CD4-positive, alpha-beta T cell treated with Interleukin-1 beta for 1 hour (primary cell): ENCODE measurements at regions not wholly inside any gene's neighbourhood (a gene's known extent, or its start where the extent isn't known, plus 50 kb on each side); places are given as distances from the start of the nearest gene placed in this dataset.

ENCODE experiments used
- DNase-seq, 2 donors: peaks; one replicate each; pipeline ENCODE4 v3.0.0-alpha.2; 2020 to 2022

DNA sequence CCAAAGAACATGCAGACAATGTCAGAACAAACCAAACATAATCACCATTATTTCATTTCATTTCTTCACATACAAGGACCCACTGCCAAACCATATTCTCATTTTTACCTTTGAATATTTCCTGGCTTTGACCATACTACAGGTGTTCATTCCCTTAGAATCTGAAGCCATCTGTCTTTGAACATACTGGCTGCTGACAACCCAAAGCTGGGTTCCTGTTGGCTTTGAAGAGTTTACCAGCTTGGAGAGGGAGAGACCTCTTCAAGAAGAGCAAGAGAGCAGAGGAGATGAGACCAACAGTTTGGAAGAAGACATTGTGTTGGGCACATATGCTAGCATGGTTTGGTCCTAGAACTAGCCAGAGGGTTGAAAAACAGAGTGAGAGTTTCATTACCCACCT, 145.6 kb upstream of the KCNIP4 start:
- no peak for DNase-seq

DNA sequence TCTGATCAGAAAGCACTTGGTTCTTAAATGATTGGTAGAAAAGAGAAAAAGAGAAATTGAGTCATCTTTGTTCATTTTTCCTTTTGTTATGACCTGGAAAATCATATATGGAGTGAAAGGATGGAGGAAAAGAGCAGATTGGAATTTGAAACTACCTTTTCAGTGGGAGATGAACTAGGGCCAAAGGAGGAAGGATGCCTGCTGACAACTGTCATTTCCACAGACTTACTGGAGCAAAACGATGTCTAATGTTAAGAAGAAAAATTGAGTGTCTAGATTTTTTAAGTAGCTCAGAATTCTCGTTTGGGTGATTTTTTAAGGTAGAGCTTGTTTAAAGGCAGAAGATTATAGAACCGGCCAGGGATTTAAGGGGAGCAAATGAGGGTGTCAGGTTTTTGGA, 144.6 kb upstream of the KCNIP4 start:
- DNase-seq: no peak

- no peak for DNase-seq
Measured at GRCh38 chr4:22091906-22092305, 143.3 kb upstream of the KCNIP4 start.

GRCh38 chr4:22091352-22091717, 142.8 kb upstream of the KCNIP4 start:
- no peak for DNase-seq

- no peak for DNase-seq
Measured at GRCh38 chr4:22090661-22091351, 142.2 kb upstream of the KCNIP4 start.

DNA sequence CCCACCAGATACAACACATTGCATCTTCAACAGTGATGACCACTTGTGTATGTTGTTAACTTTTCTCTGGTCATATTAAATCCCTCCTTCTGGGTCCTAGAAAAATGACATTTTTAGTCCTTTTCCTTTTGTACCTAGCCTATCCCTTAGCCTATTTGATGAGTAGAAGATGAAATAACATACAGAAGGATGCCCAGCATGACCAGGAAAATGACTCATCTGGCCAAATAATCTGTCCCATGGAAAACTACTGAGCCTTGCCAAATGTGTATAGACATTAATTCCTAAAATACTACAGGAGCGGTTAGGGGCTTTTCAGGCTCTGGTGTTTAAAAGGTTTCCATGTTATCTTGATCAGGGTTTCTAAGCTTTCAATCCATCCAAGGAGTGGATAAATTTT, 129.0 kb upstream of the KCNIP4 start:
- DNase-seq: no peak

GRCh38 chr4:22072726-22073125, 124.2 kb upstream of the KCNIP4 start:
- DNase-seq: no peak

DNA sequence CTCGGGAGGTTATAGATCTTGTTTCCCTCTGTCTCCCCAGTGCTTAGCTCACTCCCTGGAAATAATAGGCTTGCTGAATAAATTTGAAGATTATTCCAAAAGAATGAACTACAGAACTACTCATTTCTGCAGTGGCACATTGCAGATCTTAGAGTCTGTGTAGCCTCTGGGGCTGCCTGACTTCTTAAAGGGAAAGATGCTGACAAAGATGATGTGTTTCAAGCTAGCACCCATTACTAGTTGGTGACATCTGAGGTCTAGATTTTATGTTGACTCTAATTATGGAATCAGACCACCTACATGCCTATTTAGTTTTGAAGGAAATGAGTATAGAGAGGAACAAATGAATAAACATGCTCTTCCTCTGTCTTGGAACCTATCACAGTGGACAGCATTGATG, 123.7 kb upstream of the KCNIP4 start:
- DNase-seq: no peak

DNA sequence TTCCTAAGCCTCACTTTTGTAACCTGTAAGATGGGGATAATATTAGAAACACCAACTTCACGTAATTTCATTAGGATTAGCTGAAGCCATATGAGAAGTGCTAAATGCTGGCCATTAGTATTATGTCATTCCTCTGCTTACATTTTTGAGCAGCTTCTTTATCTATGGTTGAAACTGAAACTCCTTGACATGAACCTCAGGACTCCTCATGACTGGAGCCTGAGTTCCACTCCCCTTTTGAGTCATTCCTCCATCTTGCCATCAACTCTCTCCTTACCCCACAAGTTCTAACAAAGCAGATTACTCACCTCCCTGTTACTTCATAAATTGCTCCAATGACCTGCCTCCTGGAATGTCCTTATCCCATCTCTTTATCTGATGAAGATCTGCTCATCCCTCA, 123.2 kb upstream of the KCNIP4 start:
- DNase-seq: no peak

GRCh38 chr4:22070256-22070655, 121.7 kb upstream of the KCNIP4 start:
- no peak for DNase-seq

- no peak for DNase-seq
Measured at GRCh38 chr4:22063613-22064012, 115.0 kb upstream of the KCNIP4 start.

DNA sequence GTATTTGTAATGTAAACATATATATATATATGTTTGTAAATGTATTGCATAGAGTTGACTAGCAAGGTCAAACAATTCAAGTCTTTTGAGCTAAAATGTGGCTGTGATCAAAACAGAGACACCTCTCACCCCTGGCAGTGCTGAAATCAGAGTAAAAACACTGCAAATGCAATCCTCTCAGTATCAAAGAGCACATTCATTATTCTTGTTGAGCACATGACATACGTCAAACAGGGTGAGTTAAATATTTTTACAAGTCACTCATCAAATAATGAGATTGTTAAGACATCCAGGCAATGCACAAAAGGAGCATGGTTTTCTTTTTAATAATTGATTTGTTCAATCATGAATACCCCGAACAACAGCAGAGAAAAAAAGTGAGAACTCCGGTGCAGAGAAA, 114.1 kb upstream of the KCNIP4 start:
- no peak for DNase-seq

- no peak for DNase-seq
Measured at GRCh38 chr4:22055954-22056353, 107.4 kb upstream of the KCNIP4 start.

- DNase-seq: no peak
Measured at GRCh38 chr4:22052076-22052475, 103.5 kb upstream of the KCNIP4 start.

- DNase-seq: no peak
Measured at GRCh38 chr4:22048323-22048722, 99.8 kb upstream of the KCNIP4 start.

- DNase-seq: no peak
Measured at GRCh38 chr4:22047793-22048192, 99.2 kb upstream of the KCNIP4 start.

DNA sequence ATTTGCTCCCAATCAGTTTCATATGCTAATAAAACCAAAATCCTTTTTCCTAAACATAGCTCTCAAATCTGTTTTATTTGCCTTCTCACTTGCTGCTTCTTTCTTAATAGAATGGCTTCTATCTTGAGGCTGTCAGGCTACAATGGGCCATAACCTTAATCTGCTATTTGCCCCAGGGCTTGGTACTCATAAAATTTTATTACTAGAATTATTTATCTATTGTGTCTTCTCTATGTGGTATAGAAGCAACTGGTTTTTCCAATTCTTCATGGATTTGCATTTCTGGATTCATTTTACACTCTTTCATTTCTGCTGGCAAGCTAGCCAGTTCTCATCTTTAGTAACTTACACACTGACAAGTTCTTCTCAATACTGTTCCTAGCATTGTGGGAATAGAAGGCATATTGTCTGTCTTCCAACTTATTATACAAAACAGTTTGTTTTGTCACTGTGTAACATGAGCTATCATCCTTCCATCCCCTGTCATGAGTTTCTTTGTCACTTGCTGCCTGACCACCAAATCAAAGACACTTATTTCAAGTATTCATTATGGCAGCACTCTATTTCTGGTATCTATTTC, 96.6 kb upstream of the KCNIP4 start:
- no peak for DNase-seq

DNA sequence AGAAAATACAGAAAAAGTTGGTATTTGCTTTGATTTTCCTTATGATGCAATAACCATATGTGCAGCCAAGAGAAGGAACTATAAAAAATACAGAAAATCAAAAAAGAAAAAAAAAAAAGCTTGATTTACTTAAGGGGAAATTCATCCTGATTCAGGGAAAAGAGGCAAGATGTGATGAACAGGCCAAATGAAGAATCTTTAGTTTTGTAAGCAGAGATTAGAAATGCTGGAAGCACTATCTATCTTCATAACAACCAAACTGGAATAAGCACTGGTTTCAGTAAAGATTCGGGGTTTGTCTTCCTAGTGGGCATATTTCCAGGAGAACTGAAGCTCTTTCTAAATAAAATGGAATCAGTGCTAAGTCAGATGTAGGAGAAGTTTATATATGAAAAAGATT, 82.9 kb upstream of the KCNIP4 start:
- DNase-seq: no peak

DNA sequence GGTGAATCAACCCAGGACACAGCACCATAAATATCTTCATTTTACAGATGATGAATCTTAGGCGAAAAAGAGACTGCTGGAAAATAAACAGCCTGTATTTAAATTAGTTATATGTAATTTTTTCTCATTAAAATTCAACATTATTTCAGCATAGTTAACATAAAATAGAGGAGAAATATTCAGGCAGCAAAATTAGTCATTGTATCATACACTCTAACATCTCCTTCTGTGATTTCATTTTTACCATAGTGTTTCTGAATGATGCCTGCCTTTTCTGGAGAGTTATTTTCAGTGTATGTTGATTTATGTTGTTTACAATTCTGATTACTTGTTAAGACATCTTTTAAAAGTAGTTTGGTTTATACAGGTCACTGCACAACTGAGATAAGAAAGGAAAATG, 82.3 kb upstream of the KCNIP4 start:
- DNase-seq: no peak

GRCh38 chr4:22030307-22030706, 81.7 kb upstream of the KCNIP4 start:
- DNase-seq: no peak

- no peak for DNase-seq
Measured at GRCh38 chr4:22029803-22030202, 81.2 kb upstream of the KCNIP4 start.

GRCh38 chr4:22021106-22021505, 72.5 kb upstream of the KCNIP4 start:
- DNase-seq: no peak

GRCh38 chr4:22020129-22020528, 71.6 kb upstream of the KCNIP4 start:
- no peak for DNase-seq

DNA sequence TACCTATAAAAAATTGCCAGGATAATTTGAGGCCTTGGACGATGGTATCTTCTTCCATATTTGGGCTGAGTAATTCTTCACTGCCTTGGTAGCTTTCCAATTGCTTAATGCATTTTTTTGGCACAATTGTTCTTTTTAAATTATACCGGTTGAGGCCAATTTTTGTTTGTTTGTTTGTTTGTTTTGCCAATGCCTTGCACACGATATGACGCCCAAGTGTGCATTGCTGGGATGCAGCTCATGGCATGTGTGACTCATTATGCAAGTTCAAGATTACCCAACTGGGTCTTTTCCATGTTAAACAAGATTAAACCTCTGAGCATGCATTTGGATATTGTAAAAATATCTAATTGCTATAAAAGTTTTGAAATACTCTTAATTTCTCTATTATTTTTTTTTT, 71.1 kb upstream of the KCNIP4 start:
- no peak for DNase-seq

- no peak for DNase-seq
Measured at GRCh38 chr4:22014222-22014741, 65.7 kb upstream of the KCNIP4 start.
